HEK293 (cell line): ENCODE measurements at regions not wholly inside any gene's neighbourhood (a gene's known extent, or its start where the extent isn't known, plus 50 kb on each side); places are given as distances from the start of the nearest gene placed in this dataset.

ENCODE experiments used
- CTCF ChIA-PET: fragments of 350-600 bp; formaldehyde crosslinking; extraction: SDS; loops from one replicate; lab custom pipeline; 2021; ENCODE audit warnings: antibody characterized with exemption; lab: Yijun Ruan, JAX
- POLR2A ChIA-PET: fragments of 300-600 bp; formaldehyde crosslinking; extraction: SDS; loops from one replicate; lab custom pipeline; 2020; ENCODE audit warnings: antibody characterized with exemption, inconsistent platforms; lab: Yijun Ruan, JAX
- H3K27ac ChIP-seq: fragments of 200-500 bp; sonication (Bioruptor generic); 2 replicates; pipeline ENCODE4 v1.5.1; 2014; ENCODE audit warnings: low read depth, low read length, control low read depth, inconsistent platforms; ENCODE audit errors: extremely low read depth
- H3K36me3 ChIP-seq, 2 experiments: fragments of 200-500 bp in 1 of 2; sonication (Bioruptor generic) in 1 of 2; 1 replicate in 1 of 2; 2 replicates in 1 of 2; pipeline ENCODE4 v1.5.1; 2014 to 2017; ENCODE audit warnings: inconsistent platforms in 2 of 2, low read length in 2 of 2; ENCODE audit not compliant: control insufficient read depth in 2 of 2, insufficient read depth in 1 of 2
- H3K4me1 ChIP-seq: fragments of 200-500 bp; sonication (Bioruptor generic); 2 replicates; pipeline ENCODE4 v1.5.1; 2014; ENCODE audit warnings: mild to moderate bottlenecking, low read length, inconsistent platforms; ENCODE audit not compliant: control insufficient read depth, insufficient read depth
- H3K4me3 ChIP-seq: 2 replicates; pipeline ENCODE4 v1.5.1; 2011; ENCODE audit warnings: low read depth, mild to moderate bottlenecking, control low read depth, low read length, moderate library complexity
- H3K9me3 ChIP-seq: fragments of 200-500 bp; sonication (Bioruptor generic); 2 replicates; pipeline ENCODE4 v1.5.1; 2014; ENCODE audit warnings: low read depth, low read length, inconsistent platforms; ENCODE audit not compliant: control insufficient read depth, insufficient read depth
- BCL6B ChIP-seq: fragments of 450-650 bp; formaldehyde crosslinking; IDR thresholded peaks from 2 replicates; pipeline ENCODE4 v1.5.1; 2017; ENCODE audit warnings: missing biosample characterization, missing genetic modification characterization
- IKZF3 ChIP-seq: fragments of 450-650 bp; IDR thresholded peaks from 2 replicates; pipeline ENCODE4 v1.5.0; 2018; ENCODE audit warnings: missing biosample characterization, mild to moderate bottlenecking, missing genetic modification characterization, moderate library complexity
- INSM2 ChIP-seq: fragments of 450-650 bp; formaldehyde crosslinking; IDR thresholded peaks from 2 replicates; pipeline ENCODE4 v1.5.1; 2016; ENCODE audit warnings: missing biosample characterization, missing genetic modification characterization
- OSR2 ChIP-seq: fragments of 450-650 bp; formaldehyde crosslinking; IDR thresholded peaks from 2 replicates; pipeline ENCODE4 v1.5.1; 2016; ENCODE audit warnings: missing biosample characterization, missing genetic modification characterization
- ZBTB20 ChIP-seq: fragments of 450-650 bp; formaldehyde crosslinking; IDR thresholded peaks from 2 replicates; pipeline ENCODE4 v1.5.1; 2016; ENCODE audit warnings: missing biosample characterization, missing genetic modification characterization
- ZBTB21 ChIP-seq: fragments of 450-650 bp; formaldehyde crosslinking; IDR thresholded peaks from 2 replicates; pipeline ENCODE4 v1.5.1; 2017; ENCODE audit warnings: missing biosample characterization, missing genetic modification characterization
- ZNF148 ChIP-seq: fragments of 450-650 bp; formaldehyde crosslinking; IDR thresholded peaks from 2 replicates; pipeline ENCODE4 v1.5.0; 2017; ENCODE audit warnings: missing biosample characterization, missing genetic modification characterization, borderline replicate concordance
- ZNF175 ChIP-seq: fragments of 450-650 bp; formaldehyde crosslinking; IDR thresholded peaks from 2 replicates; pipeline ENCODE4 v1.5.1; 2016; ENCODE audit warnings: missing biosample characterization, missing genetic modification characterization
- ZNF223 ChIP-seq: fragments of 450-650 bp; formaldehyde crosslinking; IDR thresholded peaks from 2 replicates; pipeline ENCODE4 v1.5.1; 2016; ENCODE audit warnings: missing biosample characterization, missing genetic modification characterization
- ZNF239 ChIP-seq: fragments of 450-650 bp; formaldehyde crosslinking; IDR thresholded peaks from 2 replicates; pipeline ENCODE4 v1.5.1; 2016; ENCODE audit warnings: missing biosample characterization, missing genetic modification characterization
- ZNF266 ChIP-seq: fragments of 450-650 bp; formaldehyde crosslinking; IDR thresholded peaks from 2 replicates; pipeline ENCODE4 v1.5.1; 2016; ENCODE audit warnings: missing biosample characterization, missing genetic modification characterization, low read depth
- TF ChIP-seq, protein P1 (sequence below): fragments of 450-650 bp; formaldehyde crosslinking; IDR thresholded peaks from 2 replicates; pipeline ENCODE4 v1.5.1; 2016; ENCODE audit warnings: missing biosample characterization, missing genetic modification characterization, borderline replicate concordance
- TF ChIP-seq, protein P2 (sequence below): sonication (generic); formaldehyde crosslinking; IDR thresholded peaks from 2 replicates; pipeline ENCODE4 v1.8.1; 2022; ENCODE audit warnings: mild to moderate bottlenecking, moderate library complexity, missing genetic modification reagents

DNA sequence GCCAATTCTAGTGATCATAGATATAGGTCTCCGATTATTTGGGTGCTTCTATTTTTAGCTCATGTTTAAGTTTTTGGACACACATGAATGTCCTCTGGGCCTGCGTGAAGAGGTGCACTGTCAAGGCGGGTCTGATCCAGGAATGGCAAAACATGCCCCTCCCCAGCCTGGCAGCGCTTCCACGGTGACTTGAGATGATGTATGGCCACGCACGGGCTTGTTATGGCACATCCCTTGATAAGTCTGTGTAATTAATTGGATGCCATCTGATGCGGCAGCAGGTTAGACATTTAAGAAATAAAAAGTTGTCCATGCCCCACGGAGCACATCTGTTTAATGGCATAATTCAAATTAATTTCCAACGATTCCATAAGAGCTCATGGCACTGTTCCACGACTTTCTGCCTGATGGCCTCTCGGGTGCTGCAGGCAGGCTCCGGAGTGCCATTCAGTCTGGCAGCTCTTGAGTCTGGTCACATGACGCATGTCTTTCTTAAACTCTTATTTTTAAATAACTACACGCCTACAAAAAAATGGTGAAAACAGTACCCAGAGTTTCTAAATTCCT, 151.4 kb downstream of the ACKR3 start (continued):
- TF ChIP-seq, protein P1, sequence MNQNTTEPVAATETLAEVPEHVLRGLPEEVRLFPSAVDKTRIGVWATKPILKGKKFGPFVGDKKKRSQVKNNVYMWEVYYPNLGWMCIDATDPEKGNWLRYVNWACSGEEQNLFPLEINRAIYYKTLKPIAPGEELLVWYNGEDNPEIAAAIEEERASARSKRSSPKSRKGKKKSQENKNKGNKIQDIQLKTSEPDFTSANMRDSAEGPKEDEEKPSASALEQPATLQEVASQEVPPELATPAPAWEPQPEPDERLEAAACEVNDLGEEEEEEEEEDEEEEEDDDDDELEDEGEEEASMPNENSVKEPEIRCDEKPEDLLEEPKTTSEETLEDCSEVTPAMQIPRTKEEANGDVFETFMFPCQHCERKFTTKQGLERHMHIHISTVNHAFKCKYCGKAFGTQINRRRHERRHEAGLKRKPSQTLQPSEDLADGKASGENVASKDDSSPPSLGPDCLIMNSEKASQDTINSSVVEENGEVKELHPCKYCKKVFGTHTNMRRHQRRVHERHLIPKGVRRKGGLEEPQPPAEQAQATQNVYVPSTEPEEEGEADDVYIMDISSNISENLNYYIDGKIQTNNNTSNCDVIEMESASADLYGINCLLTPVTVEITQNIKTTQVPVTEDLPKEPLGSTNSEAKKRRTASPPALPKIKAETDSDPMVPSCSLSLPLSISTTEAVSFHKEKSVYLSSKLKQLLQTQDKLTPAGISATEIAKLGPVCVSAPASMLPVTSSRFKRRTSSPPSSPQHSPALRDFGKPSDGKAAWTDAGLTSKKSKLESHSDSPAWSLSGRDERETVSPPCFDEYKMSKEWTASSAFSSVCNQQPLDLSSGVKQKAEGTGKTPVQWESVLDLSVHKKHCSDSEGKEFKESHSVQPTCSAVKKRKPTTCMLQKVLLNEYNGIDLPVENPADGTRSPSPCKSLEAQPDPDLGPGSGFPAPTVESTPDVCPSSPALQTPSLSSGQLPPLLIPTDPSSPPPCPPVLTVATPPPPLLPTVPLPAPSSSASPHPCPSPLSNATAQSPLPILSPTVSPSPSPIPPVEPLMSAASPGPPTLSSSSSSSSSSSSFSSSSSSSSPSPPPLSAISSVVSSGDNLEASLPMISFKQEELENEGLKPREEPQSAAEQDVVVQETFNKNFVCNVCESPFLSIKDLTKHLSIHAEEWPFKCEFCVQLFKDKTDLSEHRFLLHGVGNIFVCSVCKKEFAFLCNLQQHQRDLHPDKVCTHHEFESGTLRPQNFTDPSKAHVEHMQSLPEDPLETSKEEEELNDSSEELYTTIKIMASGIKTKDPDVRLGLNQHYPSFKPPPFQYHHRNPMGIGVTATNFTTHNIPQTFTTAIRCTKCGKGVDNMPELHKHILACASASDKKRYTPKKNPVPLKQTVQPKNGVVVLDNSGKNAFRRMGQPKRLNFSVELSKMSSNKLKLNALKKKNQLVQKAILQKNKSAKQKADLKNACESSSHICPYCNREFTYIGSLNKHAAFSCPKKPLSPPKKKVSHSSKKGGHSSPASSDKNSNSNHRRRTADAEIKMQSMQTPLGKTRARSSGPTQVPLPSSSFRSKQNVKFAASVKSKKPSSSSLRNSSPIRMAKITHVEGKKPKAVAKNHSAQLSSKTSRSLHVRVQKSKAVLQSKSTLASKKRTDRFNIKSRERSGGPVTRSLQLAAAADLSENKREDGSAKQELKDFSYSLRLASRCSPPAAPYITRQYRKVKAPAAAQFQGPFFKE (tag by site-specific recombination) = no peak
- TF ChIP-seq, all 188 proteins: peak for 0

GRCh38 chr2:236724200-236724599, 154.6 kb downstream of the ACKR3 start:
- ChIA-PET POLR2A (no interaction called here), CTCF (no interaction called here)
- Histone ChIP-seq H3K4me3 (no peak overlapping the region), H3K4me1 (no peaks in the 10 kb centered on the region), H3K36me3 (no peaks in the 10 kb centered on the region), H3K27ac (no peak overlapping the region), H3K9me3 (no peaks in the 10 kb centered on the region)
- TF ChIP-seq ZBTB21 (tag by site-specific recombination) (no peak), ZNF148 (tag by site-specific recombination) (no peak), OSR2 (tag by site-specific recombination) (no peak), ZNF223 (no peak), INSM2 (no peak), ZNF239 (tag by site-specific recombination) (no peak), IKZF3 (tag by site-specific recombination) (no peak), ZBTB20 (tag by site-specific recombination) (no peak), ZNF175 (tag by site-specific recombination) (no peak), BCL6B (tag by site-specific recombination) (no peak), ZNF266 (tag by site-specific recombination) (no peak)
- TF ChIP-seq, protein P2, sequence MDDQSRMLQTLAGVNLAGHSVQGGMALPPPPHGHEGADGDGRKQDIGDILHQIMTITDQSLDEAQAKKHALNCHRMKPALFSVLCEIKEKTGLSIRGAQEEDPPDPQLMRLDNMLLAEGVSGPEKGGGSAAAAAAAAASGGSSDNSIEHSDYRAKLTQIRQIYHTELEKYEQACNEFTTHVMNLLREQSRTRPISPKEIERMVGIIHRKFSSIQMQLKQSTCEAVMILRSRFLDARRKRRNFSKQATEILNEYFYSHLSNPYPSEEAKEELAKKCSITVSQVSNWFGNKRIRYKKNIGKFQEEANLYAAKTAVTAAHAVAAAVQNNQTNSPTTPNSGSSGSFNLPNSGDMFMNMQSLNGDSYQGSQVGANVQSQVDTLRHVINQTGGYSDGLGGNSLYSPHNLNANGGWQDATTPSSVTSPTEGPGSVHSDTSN (CRISPR knock-in tag) = no peak
